Transverse colon (tissue), 4 donors: ENCODE measurements at regions not wholly inside any gene's neighbourhood (a gene's known extent, or its start where the extent isn't known, plus 50 kb on each side); places are given as distances from the start of the nearest gene placed in this dataset.

Source experiments
- CTCF ChIP-seq, 5 experiments: fragments of 200-600 bp in 3 of 5; fragments of 450-650 bp in 2 of 5; sonication (generic) in 3 of 5; IDR thresholded peaks; 1 replicate in 2 of 5; 2 replicates in 3 of 5; pipeline ENCODE4 v1.5.1; 2016 to 2017; ENCODE audit warnings: antibody characterized with exemption in 5 of 5, inconsistent platforms in 3 of 5, mild to moderate bottlenecking in 2 of 5, moderate library complexity in 1 of 5
- EP300 ChIP-seq: sonication (generic); formaldehyde crosslinking; IDR thresholded peaks from one replicate; pipeline ENCODE4 v1.6.1; 2017; ENCODE audit warnings: antibody characterized with exemption, low read depth
- POLR2A ChIP-seq: fragments of 450-650 bp; IDR thresholded peaks from one replicate; pipeline ENCODE4 v1.6.1; 2016; ENCODE audit warnings: antibody characterized with exemption, mild to moderate bottlenecking, moderate library complexity
- POLR2AphosphoS5 ChIP-seq, 3 donors: sonication (generic); formaldehyde crosslinking; IDR thresholded peaks; one replicate each; pipeline ENCODE4 v1.6.1; 2016; ENCODE audit warnings: antibody characterized with exemption in 3 of 3

GRCh38 chr22:27674261-27674923, 127.2 kb downstream of the MN1 start:
- no peak for TF ChIP-seq POLR2A
- TF ChIP-seq CTCF (IDR thresholded peaks at IDR 0.05), result no peak
- TF ChIP-seq POLR2AphosphoS5 (IDR thresholded peaks at IDR 0.05), result no peak
- no peak for TF ChIP-seq EP300
